ENCODE measurements at regions not wholly inside any gene's neighbourhood (a gene's known extent, or its start where the extent isn't known, plus 50 kb on each side); places are given as distances from the start of the nearest gene placed in this dataset.

DNA sequence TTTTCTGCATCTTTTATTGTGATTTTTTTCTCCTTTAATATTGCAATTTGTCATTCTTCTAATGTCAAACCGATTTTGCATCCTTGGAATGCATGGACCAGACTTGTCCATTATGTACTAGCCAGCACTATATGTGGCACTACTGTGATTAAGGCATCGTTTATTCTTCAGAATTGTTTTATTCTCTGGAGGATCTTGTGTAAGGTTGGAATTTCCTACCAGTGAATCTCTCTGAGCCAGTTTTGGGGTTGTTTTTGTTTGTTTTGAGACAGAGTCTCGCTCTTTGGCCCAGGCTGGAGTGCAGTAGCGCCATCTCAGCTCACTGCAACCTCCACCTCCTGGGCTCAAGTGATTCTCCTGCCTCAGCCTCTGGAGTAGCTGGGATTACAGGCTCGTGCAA, 58.5 kb downstream of the IGLL5 start:
- DNase-seq (no peak), ATAC-seq (no peak)
- H3K27ac Mint-ChIP-seq: no peak overlapping the region
- POLR2A ChIA-PET: no interaction called here
- no peaks in the 10 kb centered on the region for H3K9me3 Mint-ChIP-seq
- peaks cover 2 to 45% (median 5%) of the 10 kb centered on the region in 4 donors for H3K4me1 Mint-ChIP-seq
- no peak overlapping the region for H3K4me3 Mint-ChIP-seq
- H3K36me3 Mint-ChIP-seq: no peaks in the 10 kb centered on the region
- H3K27me3 Mint-ChIP-seq: peaks cover 1 to 14% (median 9%) of the 10 kb centered on the region in 5 donors

GRCh38 chr22:22948651-22949571, 61.3 kb downstream of the IGLL5 start:
- no peak for DNase-seq
- H3K27ac Mint-ChIP-seq: no peak overlapping the region
- peaks cover 0 to 45% (median 0%) of the 10 kb centered on the region in 4 donors for H3K4me1 Mint-ChIP-seq
- peaks cover 12 to 37% (median 22%) of the 10 kb centered on the region in 5 donors for H3K27me3 Mint-ChIP-seq
- H3K4me3 Mint-ChIP-seq: no peak overlapping the region
- H3K36me3 Mint-ChIP-seq: no peaks in the 10 kb centered on the region
- POLR2A ChIA-PET: interaction anchor here (0.6 kb wide), 1 partner anchor 75 kb away, joined by 5 read pairs; no protein-coding TSS in a partner anchor
- no peak for ATAC-seq
- H3K9me3 Mint-ChIP-seq: peaks cover 0 to 4% (median 0%) of the 10 kb centered on the region in 9 donors

DNA sequence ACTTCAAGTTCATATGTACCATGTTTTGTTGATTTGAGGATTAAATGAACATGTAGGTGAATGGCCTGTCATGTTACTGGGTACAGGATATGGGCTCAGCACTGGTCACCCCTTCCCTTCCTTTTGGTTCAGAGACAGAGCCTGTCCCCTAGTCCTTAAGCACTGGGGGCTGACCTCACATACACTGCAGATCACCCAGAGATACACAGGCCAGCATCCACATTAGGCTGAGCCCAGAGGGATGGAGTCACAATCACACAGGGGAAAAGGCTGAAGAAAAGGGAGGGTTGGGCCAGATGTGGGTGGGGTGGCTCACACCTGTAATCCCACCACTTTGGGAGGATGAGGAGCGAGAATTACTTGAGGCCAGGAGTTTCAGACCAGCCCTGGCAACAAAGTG, 62.3 kb downstream of the IGLL5 start:
- peak overlapping the region in 1 of 10 donors; percentile 42 for H3K27ac Mint-ChIP-seq
- POLR2A ChIA-PET: interaction anchor here (0.6 kb wide), 1 partner anchor 74 kb away, joined by 5 read pairs; no protein-coding TSS in a partner anchor
- DNase-seq (no peak), ATAC-seq (no peak)
- no peak overlapping the region for H3K4me3 Mint-ChIP-seq
- peaks cover 0 to 4% (median 0%) of the 10 kb centered on the region in 9 donors for H3K9me3 Mint-ChIP-seq
- peaks cover 0 to 45% (median 5%) of the 10 kb centered on the region in 4 donors for H3K4me1 Mint-ChIP-seq
- H3K27me3 Mint-ChIP-seq: peaks cover 12 to 47% (median 29%) of the 10 kb centered on the region in 5 donors
- no peaks in the 10 kb centered on the region for H3K36me3 Mint-ChIP-seq

DNA sequence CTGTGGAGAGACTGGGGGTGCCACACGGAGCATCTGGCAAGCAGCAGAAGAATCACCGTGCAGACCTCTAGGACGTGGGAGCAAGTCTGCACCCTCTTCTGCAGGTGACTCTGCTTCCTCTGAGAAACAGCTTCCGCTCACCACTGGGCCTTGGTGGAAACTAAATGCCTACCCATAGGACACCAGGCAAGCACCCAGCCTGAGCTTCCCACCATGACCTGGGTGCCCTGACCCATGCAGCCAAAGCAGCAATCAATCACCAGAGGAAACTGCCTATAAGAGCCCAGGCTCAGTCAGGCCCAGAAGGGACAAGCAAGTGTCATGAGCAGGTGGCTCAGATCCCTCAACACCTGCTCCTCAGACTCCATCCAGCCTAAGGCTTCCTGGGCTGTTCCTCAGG, 63.4 kb downstream of the IGLL5 start:
- Mint-ChIP-seq H3K9me3 (peaks cover 0 to 4% (median 0%) of the 10 kb centered on the region in 9 donors), H3K27me3 (peaks cover 11 to 56% (median 34%) of the 10 kb centered on the region in 5 donors), H3K4me1 (peaks cover 0 to 44% (median 5%) of the 10 kb centered on the region in 4 donors), H3K36me3 (no peaks in the 10 kb centered on the region), H3K4me3 (no peak overlapping the region), H3K27ac (peak overlapping the region in 1 of 10 donors; percentile 5)
- POLR2A ChIA-PET: no interaction called here
- DNase-seq: no peak
- no peak for ATAC-seq

- ATAC-seq (no peak), DNase-seq (no peak)
- H3K4me1 Mint-ChIP-seq: peaks cover 0 to 38% (median 5%) of the 10 kb centered on the region in 4 donors
- POLR2A ChIA-PET: no interaction called here
- H3K27me3 Mint-ChIP-seq: peaks cover 11 to 56% (median 34%) of the 10 kb centered on the region in 5 donors
- peak overlapping the region in 1 of 10 donors; percentile 61 for H3K27ac Mint-ChIP-seq
- no peaks in the 10 kb centered on the region for H3K36me3 Mint-ChIP-seq
- H3K4me3 Mint-ChIP-seq: no peak overlapping the region
- peaks cover 0 to 4% (median 0%) of the 10 kb centered on the region in 9 donors for H3K9me3 Mint-ChIP-seq
Observed at GRCh38 chr22:22952531-22953280, 65.1 kb downstream of the IGLL5 start.

DNA sequence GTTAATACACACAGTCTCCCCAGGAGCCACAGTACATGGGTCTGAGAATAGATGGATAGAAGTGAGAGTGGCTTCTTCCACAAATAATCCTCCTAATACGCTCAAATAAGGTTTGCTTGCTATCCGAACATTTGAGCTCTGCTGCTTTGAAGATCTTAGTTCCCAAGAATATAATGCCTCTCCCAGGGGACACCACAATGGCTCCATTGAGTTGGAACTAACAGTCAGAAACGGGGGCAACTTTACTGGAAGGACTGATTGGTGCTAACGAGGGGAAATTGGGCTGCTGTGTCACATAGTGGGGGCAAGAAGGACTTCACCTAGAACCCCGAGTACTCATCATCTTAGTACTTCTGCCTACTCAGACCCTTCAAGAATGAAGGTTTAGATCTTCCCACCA, 66.2 kb downstream of the IGLL5 start:
- H3K9me3 Mint-ChIP-seq: peaks cover 0 to 4% (median 0%) of the 10 kb centered on the region in 9 donors
- no peak for ATAC-seq
- peaks cover 0 to 38% (median 5%) of the 10 kb centered on the region in 4 donors for H3K4me1 Mint-ChIP-seq
- no peak overlapping the region for H3K4me3 Mint-ChIP-seq
- H3K27ac Mint-ChIP-seq: no peak overlapping the region
- POLR2A ChIA-PET: interaction anchor here (0.7 kb wide), 1 partner anchor 104 kb away, joined by 5 read pairs; no protein-coding TSS in a partner anchor
- H3K27me3 Mint-ChIP-seq: peaks cover 11 to 56% (median 34%) of the 10 kb centered on the region in 5 donors
- no peaks in the 10 kb centered on the region for H3K36me3 Mint-ChIP-seq
- DNase-seq: no peak

DNA sequence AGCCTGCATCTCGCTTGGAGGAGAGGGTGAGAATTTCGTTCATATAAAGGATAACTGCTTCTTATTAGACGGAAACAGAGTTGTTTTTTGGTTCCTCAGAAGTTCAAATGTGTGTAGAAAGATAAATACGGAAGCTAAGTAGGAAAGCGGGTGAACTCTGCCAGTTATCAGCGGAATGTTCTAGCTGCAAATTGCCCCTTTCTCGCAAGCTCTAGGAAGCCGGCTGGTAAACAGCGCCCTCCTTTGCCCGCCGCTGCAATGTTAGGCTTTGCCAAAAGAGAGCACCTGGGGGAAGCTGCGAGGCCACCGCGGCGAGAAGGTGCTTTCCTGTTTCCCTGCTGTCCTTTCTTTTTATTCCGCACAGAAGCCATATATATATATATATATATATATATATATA, 67.0 kb downstream of the IGLL5 start:
- peak in 8 of 10 donors; percentile 12 to 61 (median 31) for DNase-seq
- peak; percentile 52 to 67 for ATAC-seq
- POLR2A ChIA-PET: no interaction called here
- Mint-ChIP-seq H3K4me3 (no peak overlapping the region), H3K27ac (peak overlapping the region in 1 of 10 donors; percentile 7), H3K27me3 (peaks cover 11 to 56% (median 32%) of the 10 kb centered on the region in 5 donors), H3K4me1 (peaks cover 0 to 38% (median 5%) of the 10 kb centered on the region in 4 donors), H3K9me3 (peaks cover 0 to 4% (median 0%) of the 10 kb centered on the region in 9 donors), H3K36me3 (no peaks in the 10 kb centered on the region)

GRCh38 chr22:22955276-22955798, 67.7 kb downstream of the IGLL5 start:
- ATAC-seq (no peak), DNase-seq (no peak)
- no peaks in the 10 kb centered on the region for H3K36me3 Mint-ChIP-seq
- peaks cover 0 to 38% (median 5%) of the 10 kb centered on the region in 4 donors for H3K4me1 Mint-ChIP-seq
- H3K9me3 Mint-ChIP-seq: peaks cover 0 to 4% (median 0%) of the 10 kb centered on the region in 9 donors
- POLR2A ChIA-PET: interaction anchor here (1.1 kb wide), 1 partner anchor 145 kb away, joined by 3 read pairs; no protein-coding TSS in a partner anchor
- H3K27me3 Mint-ChIP-seq: peaks cover 11 to 55% (median 27%) of the 10 kb centered on the region in 5 donors
- no peak overlapping the region for H3K27ac Mint-ChIP-seq
- no peak overlapping the region for H3K4me3 Mint-ChIP-seq

DNA sequence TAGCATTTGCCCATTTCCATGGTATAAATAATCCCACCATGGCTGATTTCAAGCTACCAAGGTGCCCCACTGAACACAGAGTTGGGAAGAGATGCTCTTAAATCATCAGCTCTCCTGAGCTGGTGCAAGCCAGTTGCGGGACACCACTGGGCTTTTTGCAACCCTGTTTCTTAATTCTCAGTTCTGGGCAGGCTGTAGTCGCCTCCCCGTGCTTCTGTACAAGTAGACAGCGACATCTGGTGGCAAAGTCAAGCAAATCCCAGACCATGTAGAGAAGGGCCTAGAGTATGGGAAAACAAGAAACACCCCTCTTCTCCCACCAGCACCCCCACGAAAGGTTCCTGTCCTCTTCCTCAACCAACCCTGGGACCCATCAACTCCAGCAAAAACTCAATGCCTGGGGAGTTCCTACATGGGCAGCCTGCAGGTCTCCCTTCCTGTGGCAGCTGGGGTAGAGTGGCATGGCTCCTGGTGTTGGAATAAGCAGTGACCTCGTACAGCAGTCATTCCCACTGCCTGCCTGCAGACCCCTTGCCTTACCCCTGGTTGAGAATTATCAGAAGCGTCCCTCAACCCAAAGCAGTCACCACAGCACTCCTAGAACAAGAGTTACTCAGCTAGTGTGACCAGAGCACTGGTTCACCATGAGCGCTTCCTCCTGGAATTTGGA, 68.4 kb downstream of the IGLL5 start:
- peaks cover 11 to 49% (median 25%) of the 10 kb centered on the region in 5 donors for H3K27me3 Mint-ChIP-seq
- ATAC-seq (peak; percentile 86 to 90), DNase-seq (peak; percentile 38 to 85 (median 67))
- no peak overlapping the region for H3K4me3 Mint-ChIP-seq
- peaks cover 0 to 8% (median 0%) of the 10 kb centered on the region in 9 donors for H3K9me3 Mint-ChIP-seq
- H3K4me1 Mint-ChIP-seq: peaks cover 0 to 35% (median 5%) of the 10 kb centered on the region in 4 donors
- POLR2A ChIA-PET: interaction anchor here (1.1 kb wide), 1 partner anchor 146 kb away, joined by 3 read pairs; no protein-coding TSS in a partner anchor
- no peak overlapping the region for H3K27ac Mint-ChIP-seq
- peaks cover 0 to 5% (median 0%) of the 10 kb centered on the region in 3 donors for H3K36me3 Mint-ChIP-seq

DNA sequence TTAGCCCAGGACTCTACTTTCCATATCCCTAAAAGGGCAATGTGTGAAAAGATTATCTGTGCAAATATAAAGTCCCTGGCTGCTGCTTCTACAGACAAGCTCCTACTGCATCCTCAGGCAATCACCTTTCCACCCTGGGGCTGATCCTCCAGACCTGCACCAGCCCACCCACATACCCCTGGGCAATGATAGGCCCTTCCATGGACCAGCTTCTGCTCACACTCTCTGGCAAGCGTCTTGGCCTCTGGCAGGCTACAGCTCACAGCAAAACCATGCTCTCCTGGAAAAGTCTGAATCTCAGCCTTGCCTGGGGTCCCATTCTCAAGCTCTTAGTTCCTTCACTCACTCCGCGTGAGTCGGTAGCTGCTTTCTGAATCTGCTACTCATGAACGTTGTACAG, 69.5 kb downstream of the IGLL5 start:
- Mint-ChIP-seq H3K36me3 (peaks cover 0 to 16% (median 4%) of the 10 kb centered on the region in 3 donors), H3K27ac (no peak overlapping the region), H3K4me3 (no peak overlapping the region), H3K4me1 (peaks cover 0 to 28% (median 5%) of the 10 kb centered on the region in 4 donors), H3K9me3 (peaks cover 0 to 17% (median 3%) of the 10 kb centered on the region in 9 donors), H3K27me3 (peaks cover 10 to 38% (median 19%) of the 10 kb centered on the region in 5 donors)
- no peak for ATAC-seq
- DNase-seq: no peak
- POLR2A ChIA-PET: no interaction called here

- Mint-ChIP-seq H3K9me3 (peaks cover 0 to 15% (median 3%) of the 10 kb centered on the region in 9 donors), H3K27ac (peak overlapping the region in 1 of 10 donors; percentile 8), H3K4me3 (no peak overlapping the region), H3K36me3 (peaks cover 0 to 17% (median 4%) of the 10 kb centered on the region in 3 donors), H3K27me3 (peaks cover 5 to 29% (median 12%) of the 10 kb centered on the region in 5 donors), H3K4me1 (peaks cover 0 to 17% (median 5%) of the 10 kb centered on the region in 4 donors)
- no peak for DNase-seq
- no peak for ATAC-seq
- POLR2A ChIA-PET: interaction anchor here (1.0 kb wide), 1 partner anchor 170 kb away, joined by 5 read pairs; no protein-coding TSS in a partner anchor
Observed at GRCh38 chr22:22958621-22959020, 71.0 kb downstream of the IGLL5 start.

All from naive thymus-derived CD8-positive, alpha-beta T cell (primary cell).